H1 (cell line): ENCODE measurements at regions not wholly inside any gene's neighbourhood (a gene's known extent, or its start where the extent isn't known, plus 50 kb on each side); places are given as distances from the start of the nearest gene placed in this dataset.

Source experiments
- CTCF ChIA-PET: fragments of 300-600 bp; sonication (Branson Sonifier 250); formaldehyde crosslinking; loops from one replicate; lab custom pipeline; 2021; ENCODE audit not compliant: partially characterized antibody; lab: Charles Lee
- POLR2A ChIA-PET: fragments of 300-600 bp; sonication (Branson Sonifier 250); formaldehyde crosslinking; loops from one replicate; lab custom pipeline; 2021; ENCODE audit warnings: inconsistent platforms; ENCODE audit not compliant: partially characterized antibody; lab: Charles Lee
- DNase-seq, 2 experiments: peaks; one replicate each; pipeline versions ENCODE4 v3.0.0 to v3.0.0-alpha.2; 2010 to 2022; ENCODE audit warnings: low spot score in 2 of 2, low read depth in 1 of 2, mixed read lengths in 1 of 2
- FAIRE-seq: peaks from 2 replicates; lab custom pipeline; 2011; peaks lifted over from hg19 to GRCh38; lab: Jason Lieb, UNC
- H2AFZ ChIP-seq: 2 replicates; pipeline ENCODE4 v1.8.1; 2012; ENCODE audit warnings: low read length, inconsistent platforms
- H2AK5ac ChIP-seq: 2 replicates; pipeline ENCODE4 v1.6.1; 2013; ENCODE audit warnings: low read depth, low read length
- H2BK120ac ChIP-seq: replicated peaks from 2 replicates; pipeline ENCODE3; 2013; ENCODE audit warnings: low read depth, low read length, inconsistent platforms
- H2BK12ac ChIP-seq: 2 replicates; pipeline ENCODE4 v1.6.1; 2013; ENCODE audit warnings: low read depth, low read length
- H2BK15ac ChIP-seq: 2 replicates; pipeline ENCODE4 v1.6.1; 2013; ENCODE audit warnings: low read length
- H2BK20ac ChIP-seq: 2 replicates; pipeline ENCODE4 v1.6.1; 2013; ENCODE audit warnings: low read length
- H2BK5ac ChIP-seq: 2 replicates; pipeline ENCODE4 v1.6.1; 2013; ENCODE audit warnings: low read depth, low read length
- H3K14ac ChIP-seq: 2 replicates; pipeline ENCODE4 v1.6.1; 2013; ENCODE audit warnings: inconsistent platforms; ENCODE audit not compliant: insufficient read length
- H3K18ac ChIP-seq: 2 replicates; pipeline ENCODE4 v1.6.1; 2013; ENCODE audit warnings: low read length; ENCODE audit errors: extremely low read depth
- H3K23ac ChIP-seq: 2 replicates; pipeline ENCODE4 v1.6.1; 2013; ENCODE audit warnings: inconsistent platforms; ENCODE audit not compliant: insufficient read length
- H3K23me2 ChIP-seq: 2 replicates; pipeline ENCODE4 v1.6.1; 2013; ENCODE audit warnings: low read depth, low read length
- H3K27ac ChIP-seq: 2 replicates; pipeline ENCODE4 v1.6.1; 2011; ENCODE audit warnings: low read depth, low read length, inconsistent platforms
- H3K27me3 ChIP-seq, 4 experiments: replicated peaks in 1 of 4; 1 replicate in 1 of 4; 2 replicates in 3 of 4; pipeline versions ENCODE4 v1.6.1 to v1.8.1; 2011 to 2013; ENCODE audit warnings: low read length in 3 of 4, mild to moderate bottlenecking in 3 of 4, inconsistent platforms in 2 of 4, mixed read lengths in 2 of 4, moderate library complexity in 1 of 4; ENCODE audit not compliant: control insufficient read depth in 3 of 4, insufficient read depth in 3 of 4; ENCODE audit errors: extremely low read depth in 1 of 4
- H3K36me3 ChIP-seq, 4 experiments: 2 replicates each; pipeline versions ENCODE4 v1.6.1 to v1.8.1; 2011 to 2013; ENCODE audit warnings: mild to moderate bottlenecking in 4 of 4, low read length in 3 of 4, moderate library complexity in 2 of 4, control low read depth in 1 of 4, inconsistent platforms in 1 of 4; ENCODE audit not compliant: insufficient read depth in 4 of 4, control insufficient read depth in 2 of 4
- H3K4ac ChIP-seq: replicated peaks from 2 replicates; pipeline ENCODE3; 2013; ENCODE audit warnings: low read length, low read depth, mixed read lengths, inconsistent platforms; ENCODE audit not compliant: insufficient read length
- H3K4me1 ChIP-seq, 4 experiments: replicated peaks in 1 of 4; 1 replicate in 1 of 4; 2 replicates in 3 of 4; pipeline versions ENCODE4 v1.6.1 to v1.8.1; 2011 to 2013; ENCODE audit warnings: low read length in 3 of 4, inconsistent platforms in 2 of 4, mixed read lengths in 1 of 4; ENCODE audit not compliant: insufficient read depth in 4 of 4, control insufficient read depth in 3 of 4
- H3K4me2 ChIP-seq, 2 experiments: 2 replicates each; pipeline versions ENCODE4 v1.6.1 to v1.8.1; 2011 to 2013; ENCODE audit warnings: low read depth in 2 of 2, low read length in 2 of 2, control low read depth in 1 of 2, inconsistent platforms in 1 of 2, mild to moderate bottlenecking in 1 of 2; ENCODE audit not compliant: insufficient read depth in 1 of 2
- H3K4me3 ChIP-seq, 4 experiments: fragments of 200-600, 300-600 bp in 1 of 4; sonication (generic), shearing (Covaris generic), sonication (Bioruptor Twin) in 1 of 4; 2 replicates each; pipeline versions ENCODE4 v1.5.1 to v1.8.1; 2011 to 2016; ENCODE audit warnings: low read length in 4 of 4, low read depth in 3 of 4, control low read depth in 2 of 4, inconsistent platforms in 2 of 4, mild to moderate bottlenecking in 2 of 4, mixed read lengths in 1 of 4, moderate library complexity in 1 of 4; ENCODE audit not compliant: insufficient read depth in 2 of 4; ENCODE audit errors: extremely low read depth in 1 of 4
- H3K56ac ChIP-seq: replicated peaks from 2 replicates; pipeline ENCODE3; 2013; ENCODE audit warnings: low read depth, mild to moderate bottlenecking, mixed read lengths, low read length, inconsistent platforms; ENCODE audit not compliant: insufficient read length
- H3K79me1 ChIP-seq: 2 replicates; pipeline ENCODE4 v1.6.1; 2013; ENCODE audit warnings: low read depth, low read length, control low read depth
- H3K79me2 ChIP-seq, 2 experiments: 2 replicates each; pipeline versions ENCODE4 v1.6.1 to v1.8.1; 2012 to 2013; ENCODE audit warnings: low read length in 2 of 2, mild to moderate bottlenecking in 2 of 2, inconsistent platforms in 1 of 2; ENCODE audit not compliant: insufficient read depth in 2 of 2, control insufficient read depth in 1 of 2
- H3K9ac ChIP-seq, 4 experiments: replicated peaks in 1 of 4; 1 replicate in 1 of 4; 2 replicates in 3 of 4; pipeline versions ENCODE4 v1.6.1 to v1.8.1; 2011 to 2013; ENCODE audit warnings: low read depth in 3 of 4, low read length in 3 of 4, control low read depth in 2 of 4, mild to moderate bottlenecking in 2 of 4, moderate library complexity in 2 of 4, inconsistent platforms in 1 of 4; ENCODE audit errors: extremely low read depth in 1 of 4
- H3K9me3 ChIP-seq, 2 experiments: 2 replicates each; pipeline versions ENCODE4 v1.6.1 to v1.8.1; 2012 to 2013; ENCODE audit warnings: mild to moderate bottlenecking in 2 of 2, moderate library complexity in 2 of 2, control low read depth in 1 of 2, inconsistent platforms in 1 of 2, low read depth in 1 of 2, low read length in 1 of 2, mixed read lengths in 1 of 2; ENCODE audit not compliant: insufficient read depth in 2 of 2
- H4K20me1 ChIP-seq, 2 experiments: replicated peaks in 1 of 2; 2 replicates each; pipeline versions ENCODE3 to v1.8.1; 2011 to 2013; ENCODE audit warnings: inconsistent platforms in 2 of 2, low read length in 2 of 2, mild to moderate bottlenecking in 1 of 2; ENCODE audit not compliant: insufficient read depth in 2 of 2, control insufficient read depth in 1 of 2
- H4K5ac ChIP-seq: 2 replicates; pipeline ENCODE4 v1.6.1; 2013; ENCODE audit warnings: low read length, low read depth, mixed read lengths, inconsistent platforms; ENCODE audit not compliant: insufficient read length
- H4K8ac ChIP-seq: 2 replicates; pipeline ENCODE4 v1.8.0; 2013; ENCODE audit warnings: mild to moderate bottlenecking, moderate library complexity, low read length, inconsistent platforms; ENCODE audit not compliant: insufficient read depth; ENCODE audit errors: extremely low read depth
- H4K91ac ChIP-seq: replicated peaks from 2 replicates; pipeline ENCODE3; 2013; ENCODE audit warnings: low read length, mixed read lengths, inconsistent platforms; ENCODE audit not compliant: insufficient read length
- FOSL1 ChIP-seq: IDR thresholded peaks from 2 replicates; pipeline ENCODE4 v1.6.1; 2011; ENCODE audit warnings: mild to moderate bottlenecking, low read depth, low read length, moderate library complexity; ENCODE audit not compliant: insufficient read depth
- JUND ChIP-seq: IDR thresholded peaks from 2 replicates; pipeline ENCODE4 v1.6.1; 2011; ENCODE audit warnings: mild to moderate bottlenecking, improper control_type of control experiment, low read length
- KDM1A ChIP-seq: fragments of 200-600, 300-600 bp; sonication (generic); IDR thresholded peaks from 2 replicates; pipeline ENCODE4 v1.7.1; 2016; ENCODE audit warnings: mild to moderate bottlenecking, low read length, borderline replicate concordance
- KDM5A ChIP-seq: fragments of 200-600 bp; IDR thresholded peaks from 2 replicates; pipeline ENCODE4 v1.7.1; 2012; ENCODE audit warnings: mild to moderate bottlenecking, low read length, inconsistent platforms, mixed read lengths
- POU5F1 ChIP-seq: IDR thresholded peaks from 2 replicates; pipeline ENCODE4 v1.6.1; 2011; ENCODE audit warnings: low read depth, mild to moderate bottlenecking, low read length, moderate library complexity
- RBBP5 ChIP-seq: IDR thresholded peaks from 2 replicates; pipeline ENCODE4 v1.7.1; 2012; ENCODE audit warnings: low read depth, mild to moderate bottlenecking, inconsistent platforms, low read length, moderate library complexity, borderline replicate concordance
- RFX5 ChIP-seq: IDR thresholded peaks from 2 replicates; pipeline ENCODE4 v1.6.1; 2011; ENCODE audit warnings: low read depth, low read length, improper control_type of control experiment, borderline replicate concordance
- SP1 ChIP-seq: IDR thresholded peaks from 2 replicates; pipeline ENCODE4 v1.6.1; 2011; ENCODE audit warnings: low read depth, low read length
- WGBS, 2 experiments: shearing (Covaris generic) in 1 of 2; methylation state at CpG; one replicate each; pipeline versions ENCODE4 v1.1.6 to v1.1.7; 2013 to 2015; ENCODE audit warnings: low lambda C conversion rate in 2 of 2, mixed read lengths in 2 of 2, inconsistent platforms in 1 of 2, low coverage in 1 of 2, missing lambda C conversion rate in 1 of 2; ENCODE audit not compliant: insufficient replicate concordance in 2 of 2, insufficient coverage in 1 of 2, insufficient read length in 1 of 2; ENCODE audit errors: extremely low coverage in 1 of 2, missing lambda C conversion rate in 1 of 2; 5-methylcytosine and 5-hydroxymethylcytosine counted together

DNA sequence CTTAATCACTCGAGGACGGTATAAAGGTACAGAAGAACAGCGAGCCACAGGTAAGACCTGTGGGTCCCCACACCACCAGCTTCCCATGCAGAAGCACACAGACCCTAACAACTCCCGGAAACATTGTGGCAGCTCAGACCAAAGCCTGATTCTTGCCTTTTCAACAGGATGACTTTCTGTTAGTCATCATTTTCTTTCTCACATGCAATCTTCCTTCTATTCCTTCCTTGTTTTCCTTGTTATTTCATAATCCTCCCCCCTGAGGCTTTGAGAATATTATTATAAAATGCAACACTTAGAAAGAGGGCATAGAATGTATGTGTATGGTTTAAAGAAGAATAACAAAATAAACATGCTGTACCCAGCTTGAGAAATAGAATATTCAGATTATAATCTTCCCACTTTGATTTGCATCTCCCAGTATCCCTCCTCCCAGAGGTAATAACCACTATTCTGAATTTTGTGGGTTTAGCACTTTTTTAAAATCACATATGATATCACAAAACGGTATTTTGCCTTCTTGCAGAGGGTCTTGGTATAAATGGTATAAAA lies 100.9 kb downstream of the FHDC1 start:
- H2AFZ ChIP-seq = no peak overlapping the region
- peak overlapping the region; percentile 9 for H4K91ac ChIP-seq
- 94% methylated on average over 5 of the region's 5 CpGs; no CpG with 5 or more reads in 1 of the 2 experiments for WGBS, 2 experiments
- H3K27me3 ChIP-seq = no peaks in the 10 kb centered on the region
- no peak overlapping the region for H2AK5ac ChIP-seq
- H3K4me2 ChIP-seq = no peak overlapping the region
- H4K20me1 ChIP-seq = no peaks in the 10 kb centered on the region
- H3K14ac ChIP-seq = no peak overlapping the region
- CTCF ChIA-PET = no interaction called here
- no peak overlapping the region for H2BK120ac ChIP-seq
- H3K9me3 ChIP-seq = peaks cover 7 to 8% of the 10 kb centered on the region in 2 experiments; a peak in 2 of 4 replicates
- no peak overlapping the region for H3K18ac ChIP-seq
- TF ChIP-seq SP1 = no peak
- TF ChIP-seq FOSL1 = no peak
- no peak for TF ChIP-seq RFX5
- TF ChIP-seq RBBP5 = no peak
- no peak for TF ChIP-seq KDM1A
- TF ChIP-seq POU5F1 = no peak
- TF ChIP-seq JUND = no peak
- no peak for TF ChIP-seq KDM5A
- no peak overlapping the region for H4K5ac ChIP-seq
- H3K4ac ChIP-seq = no peak overlapping the region
- H3K23ac ChIP-seq = no peak overlapping the region
- no peak overlapping the region for H3K27ac ChIP-seq
- no peaks in the 10 kb centered on the region for H3K36me3 ChIP-seq
- H4K8ac ChIP-seq = no peak overlapping the region
- H3K4me3 ChIP-seq = no peak overlapping the region
- POLR2A ChIA-PET = no interaction called here
- no peak overlapping the region for H2BK20ac ChIP-seq
- no peak overlapping the region for H2BK5ac ChIP-seq
- FAIRE-seq (no peak), DNase-seq (no peak)
- H3K9ac ChIP-seq = no peak overlapping the region
- no peaks in the 10 kb centered on the region for H3K79me1 ChIP-seq
- peaks cover 3 to 5% (median 4%) of the 10 kb centered on the region in 4 experiments for H3K4me1 ChIP-seq
- H3K23me2 ChIP-seq = no peaks in the 10 kb centered on the region; the same call in 1 of the 2 replicates
- H2BK12ac ChIP-seq = no peak overlapping the region
- H2BK15ac ChIP-seq = peak overlapping the region; percentile 76; the same call in 1 of the 2 replicates
- H3K79me2 ChIP-seq = no peaks in the 10 kb centered on the region
- H3K56ac ChIP-seq = no peak overlapping the region
